Epithelial cell of proximal tubule (primary cell): ENCODE measurements at regions not wholly inside any gene's neighbourhood (a gene's known extent, or its start where the extent isn't known, plus 50 kb on each side); places are given as distances from the start of the nearest gene placed in this dataset.

Experiments
- DNase-seq: peaks from one replicate; pipeline ENCODE4 v3.0.0-alpha.2; 2011; ENCODE audit warnings: low read depth
- H3K4me3 ChIP-seq: 2 replicates; pipeline ENCODE4 v1.5.1; 2011; ENCODE audit warnings: low read depth, mild to moderate bottlenecking, low read length
- TF ChIP-seq, protein P1 (sequence below): conservative IDR thresholded peaks from 2 replicates; pipeline ENCODE4 v1.5.1; 2012; ENCODE audit warnings: low read depth, mild to moderate bottlenecking, low read length

DNA sequence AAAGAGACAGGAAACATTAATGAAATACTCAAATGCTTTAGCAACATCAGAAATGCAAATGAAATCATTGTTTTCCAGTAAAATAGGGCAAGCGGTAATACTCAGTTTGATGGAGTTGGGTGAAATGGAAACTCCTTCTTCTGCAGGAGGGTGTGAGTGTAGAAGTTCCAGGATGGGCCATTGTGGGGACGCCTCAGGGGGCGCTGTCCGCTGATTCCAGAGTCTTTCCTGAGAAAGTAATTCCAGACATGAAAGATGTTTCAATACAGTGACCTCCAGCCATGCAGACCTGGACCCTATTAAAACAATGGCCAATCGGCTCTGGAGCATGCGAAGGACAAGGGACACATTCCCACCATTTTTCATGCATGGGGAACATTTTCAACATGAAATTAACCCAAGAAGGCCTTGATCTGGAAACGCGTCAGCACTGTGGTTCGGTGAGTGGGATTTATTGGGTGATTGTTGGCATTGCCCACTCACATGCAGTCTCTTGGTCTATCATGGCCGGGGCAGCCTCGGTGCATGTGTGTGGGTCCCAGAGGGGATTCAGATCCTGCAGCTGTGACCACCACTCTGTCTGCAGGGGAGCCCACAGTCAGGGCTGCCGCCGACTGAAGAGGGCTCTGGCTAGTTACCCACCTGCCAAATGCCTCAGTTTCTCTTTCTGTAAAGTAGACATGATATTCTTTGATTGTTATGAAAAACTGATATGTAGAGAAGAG is 132.6 kb upstream of the IRX4 start:
- TF ChIP-seq, protein P1, sequence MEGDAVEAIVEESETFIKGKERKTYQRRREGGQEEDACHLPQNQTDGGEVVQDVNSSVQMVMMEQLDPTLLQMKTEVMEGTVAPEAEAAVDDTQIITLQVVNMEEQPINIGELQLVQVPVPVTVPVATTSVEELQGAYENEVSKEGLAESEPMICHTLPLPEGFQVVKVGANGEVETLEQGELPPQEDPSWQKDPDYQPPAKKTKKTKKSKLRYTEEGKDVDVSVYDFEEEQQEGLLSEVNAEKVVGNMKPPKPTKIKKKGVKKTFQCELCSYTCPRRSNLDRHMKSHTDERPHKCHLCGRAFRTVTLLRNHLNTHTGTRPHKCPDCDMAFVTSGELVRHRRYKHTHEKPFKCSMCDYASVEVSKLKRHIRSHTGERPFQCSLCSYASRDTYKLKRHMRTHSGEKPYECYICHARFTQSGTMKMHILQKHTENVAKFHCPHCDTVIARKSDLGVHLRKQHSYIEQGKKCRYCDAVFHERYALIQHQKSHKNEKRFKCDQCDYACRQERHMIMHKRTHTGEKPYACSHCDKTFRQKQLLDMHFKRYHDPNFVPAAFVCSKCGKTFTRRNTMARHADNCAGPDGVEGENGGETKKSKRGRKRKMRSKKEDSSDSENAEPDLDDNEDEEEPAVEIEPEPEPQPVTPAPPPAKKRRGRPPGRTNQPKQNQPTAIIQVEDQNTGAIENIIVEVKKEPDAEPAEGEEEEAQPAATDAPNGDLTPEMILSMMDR = no peak
- no peak for DNase-seq
- H3K4me3 ChIP-seq = no peak overlapping the region

DNA sequence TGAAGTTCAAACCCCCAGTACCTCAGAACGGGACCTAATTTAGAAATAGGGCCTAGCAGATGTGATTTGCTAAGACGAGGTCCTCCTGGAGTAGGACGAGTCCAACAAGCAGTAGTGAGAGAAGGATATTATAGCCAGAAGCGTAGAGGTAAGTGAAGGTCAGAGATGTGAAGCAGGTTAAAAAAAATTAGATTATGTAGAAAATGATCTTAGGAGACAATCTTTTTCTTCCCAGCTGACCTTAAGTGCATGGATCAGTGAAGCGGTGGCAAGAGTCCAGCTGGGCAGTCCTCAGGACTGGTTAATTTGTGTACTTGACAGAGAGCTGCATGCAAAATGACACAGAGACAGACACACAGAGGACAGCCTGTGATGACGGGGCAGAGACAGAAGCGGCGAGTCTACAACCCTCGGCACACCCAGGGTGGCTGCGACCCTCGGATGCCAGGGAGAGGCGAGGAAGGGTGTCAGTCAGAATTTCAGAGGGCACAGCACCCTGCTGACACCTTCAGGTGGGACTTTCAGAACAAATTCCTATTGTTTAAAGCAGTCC is 131.4 kb upstream of the IRX4 start:
- TF ChIP-seq, protein P1 = no peak
- no peak overlapping the region for H3K4me3 ChIP-seq
- DNase-seq = no peak

DNA sequence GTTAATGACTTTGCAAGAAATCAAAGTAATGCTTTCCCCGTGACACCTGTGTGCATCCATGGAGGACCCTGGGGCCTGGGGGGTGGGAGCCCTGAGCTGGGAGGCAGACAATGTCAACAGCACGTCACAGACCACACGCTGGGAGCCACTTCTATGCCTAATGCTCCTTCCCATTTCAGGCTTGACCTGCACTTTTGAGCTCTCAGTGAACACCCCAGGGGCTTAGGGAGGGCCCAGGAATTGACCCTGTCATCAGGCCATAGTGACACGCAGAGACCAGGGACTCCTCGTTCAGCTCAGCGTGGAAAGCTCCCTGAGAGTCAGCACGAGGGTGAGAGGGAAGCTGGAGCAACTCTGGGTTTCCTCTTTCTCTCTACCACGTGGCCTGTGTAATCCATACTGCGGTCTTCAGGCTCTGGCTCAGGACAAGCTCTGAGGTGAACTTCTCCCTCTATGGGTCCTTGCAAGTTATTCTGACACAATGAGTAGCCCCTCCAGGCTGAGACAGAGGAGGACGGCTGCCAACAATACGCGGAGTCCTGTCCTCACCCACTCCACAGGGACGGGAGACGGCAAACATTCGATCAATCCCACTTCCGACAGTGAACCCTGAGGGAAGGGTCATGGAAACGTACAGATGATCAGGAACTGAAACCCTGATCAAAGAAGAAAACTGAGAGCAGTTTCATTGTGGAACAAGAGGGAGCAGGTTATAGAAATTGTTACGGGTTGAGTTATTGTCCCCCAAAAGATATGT is 130.8 kb upstream of the IRX4 start:
- no peak for DNase-seq
- no peak overlapping the region for H3K4me3 ChIP-seq
- TF ChIP-seq, protein P1 = no peak

DNA sequence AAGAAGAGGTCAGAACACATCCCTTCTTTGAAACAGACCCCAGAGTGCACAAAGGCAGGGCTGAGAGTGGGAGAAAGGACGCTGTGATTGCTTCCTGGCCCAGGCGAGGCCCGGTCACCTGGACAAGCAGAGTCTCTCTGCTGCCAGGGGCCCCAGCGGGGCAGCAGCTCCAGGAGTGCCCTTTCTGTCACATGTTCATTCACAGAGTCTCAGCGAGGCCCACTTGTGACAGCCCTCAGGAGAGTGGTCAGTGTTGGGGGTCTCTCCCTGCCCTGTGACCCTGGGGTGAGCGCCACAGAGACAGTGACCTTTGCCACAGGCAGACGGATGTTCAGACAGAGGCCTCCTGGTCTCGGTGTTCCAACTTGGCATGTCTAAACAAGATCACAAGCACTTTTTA is 130.2 kb upstream of the IRX4 start:
- H3K4me3 ChIP-seq = no peak overlapping the region
- DNase-seq = no peak
- TF ChIP-seq, protein P1 = no peak

DNA sequence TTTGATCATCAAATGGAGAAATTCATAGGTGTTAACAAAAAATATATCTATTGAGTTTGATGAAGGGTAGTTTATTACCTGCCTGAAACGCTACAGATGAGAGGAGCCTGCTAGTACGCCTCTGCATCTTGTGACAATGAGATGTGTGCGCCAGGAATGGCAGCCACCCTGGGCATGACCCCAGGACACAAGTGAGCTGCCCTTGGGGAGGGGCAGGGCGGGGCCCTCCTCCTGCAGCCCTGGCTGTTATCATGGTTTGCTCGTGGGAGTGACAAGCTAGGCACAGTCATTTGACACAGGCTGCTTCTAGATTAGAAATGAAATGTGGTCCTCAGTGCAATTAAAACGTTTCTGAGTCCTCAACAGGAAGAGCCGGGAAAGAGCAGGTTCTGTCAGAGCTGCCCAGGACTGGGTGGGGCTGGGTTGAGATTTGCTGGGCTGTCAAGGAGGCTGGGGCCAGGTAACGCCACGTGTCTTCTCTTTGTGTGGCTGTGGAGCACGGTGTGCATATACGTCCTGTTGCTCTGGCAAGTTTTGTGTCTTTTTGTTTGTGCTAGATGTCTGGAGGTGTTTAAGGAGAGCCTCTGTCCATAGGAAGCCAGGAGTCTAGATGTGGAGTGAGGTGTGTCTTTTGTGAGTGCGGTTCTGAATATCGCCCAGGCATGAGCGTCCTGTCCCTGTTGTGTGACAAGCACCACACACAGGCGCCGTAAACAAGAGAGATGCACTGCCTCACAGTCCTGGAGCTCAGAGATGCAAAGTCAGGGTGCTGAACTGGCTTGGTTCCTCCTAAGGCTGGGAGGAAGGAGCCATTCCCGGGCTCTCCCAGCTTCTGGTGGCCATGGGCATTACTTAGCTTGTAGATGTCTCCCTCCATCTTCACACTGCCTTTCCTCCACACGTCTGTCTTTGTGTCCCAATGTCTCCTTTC is 129.0 kb upstream of the IRX4 start:
- H3K4me3 ChIP-seq = no peak overlapping the region
- TF ChIP-seq, protein P1 = no peak
- no peak for DNase-seq

DNA sequence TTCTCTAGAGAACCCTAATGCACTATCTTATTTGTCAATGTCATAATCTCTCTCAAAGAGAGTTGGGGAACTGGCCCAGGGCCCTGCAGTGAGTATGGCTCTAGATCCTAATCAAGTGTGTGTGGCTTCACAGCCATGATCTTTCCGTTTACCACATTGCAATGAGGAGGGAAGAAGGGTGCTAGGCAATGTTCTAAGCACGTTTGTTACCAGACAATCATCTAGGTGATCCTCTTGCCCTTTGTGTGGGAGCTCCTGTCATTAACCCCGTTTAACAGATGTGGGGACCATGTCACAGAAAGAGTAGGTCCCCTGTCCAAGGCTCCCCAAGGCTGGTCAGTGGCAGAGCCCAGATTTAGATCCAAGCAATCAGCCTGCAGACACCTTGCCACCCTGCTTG is 128.2 kb upstream of the IRX4 start:
- TF ChIP-seq, protein P1 = no peak

More for the DNA sequence above, 128.2 kb upstream of the IRX4 start:
- H3K4me3 ChIP-seq = no peak overlapping the region
- DNase-seq = no peak
